SK-N-MC (cell line): ENCODE measurements at regions not wholly inside any gene's neighbourhood (a gene's known extent, or its start where the extent isn't known, plus 50 kb on each side); places are given as distances from the start of the nearest gene placed in this dataset.

Source experiments
- EZH2 ChIP-seq: fragments of 200-600 bp; sonication (generic); IDR thresholded peaks from one replicate; pipeline ENCODE4 v1.6.1; 2017; ENCODE audit warnings: antibody characterized with exemption
- FOXP2 ChIP-seq: optimal IDR thresholded peaks from 2 replicates; pipeline ENCODE3; 2011; ENCODE audit warnings: mild to moderate bottlenecking, moderate library complexity; ENCODE audit not compliant: insufficient read depth; ENCODE audit errors: extremely low read length, control extremely low read depth
- POLR2AphosphoS5 ChIP-seq: IDR thresholded peaks from 2 replicates; pipeline ENCODE4 v1.6.1; 2012; ENCODE audit warnings: mild to moderate bottlenecking, low read depth, low read length, borderline replicate concordance

GRCh38 chrX:8304668-8305067 lies 133.6 kb upstream of the VCX2 start:
- no peak for TF ChIP-seq EZH2
- TF ChIP-seq POLR2AphosphoS5: no peak
- TF ChIP-seq FOXP2: no peak
